ENCODE measurements at regions not wholly inside any gene's neighbourhood (a gene's known extent, or its start where the extent isn't known, plus 50 kb on each side); places are given as distances from the start of the nearest gene placed in this dataset.

DNA sequence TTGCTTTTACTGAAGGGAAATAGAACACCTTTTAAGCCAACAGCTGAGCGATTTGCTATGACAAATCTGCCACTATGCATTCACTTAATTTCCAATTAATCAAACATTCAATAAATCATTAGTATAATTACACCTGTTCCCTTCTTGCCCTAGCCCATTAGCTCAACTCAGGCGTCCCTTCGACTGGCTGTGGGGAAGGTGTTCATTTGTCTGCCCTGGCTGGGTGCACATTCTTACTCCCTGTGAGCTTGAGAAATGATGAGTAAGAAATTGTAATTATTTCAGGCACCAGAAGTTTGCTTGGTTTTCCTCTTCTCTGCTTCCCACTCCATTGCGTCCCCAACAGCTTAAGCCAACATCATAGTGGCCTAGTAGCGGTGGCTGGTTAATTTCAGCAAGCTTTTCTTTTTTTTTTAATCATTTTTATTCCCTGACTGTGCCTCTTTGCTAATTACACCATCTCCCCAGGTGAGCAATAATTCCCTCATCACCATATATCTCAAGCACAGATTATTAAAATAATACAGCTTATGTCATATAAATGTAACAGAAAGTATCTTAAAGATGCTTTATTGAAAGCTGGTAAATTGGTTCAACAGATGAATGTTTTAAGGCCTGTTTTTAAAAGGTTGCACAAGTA is 623.9 kb upstream of the RBFOX1 start:
- Mint-ChIP-seq H3K27ac (no peak overlapping the region), H3K36me3 (ENCODE audit: low read depth) (peaks cover 4% of the 10 kb centered on the region; the same call in 1 of the 3 replicates), H3K4me1 (peaks cover 9% of the 10 kb centered on the region; the same call in 2 of the 3 replicates), H3K27me3 (ENCODE audit: insufficient read depth, low read depth, poor library complexity) (peaks cover 3% of the 10 kb centered on the region), H3K9me3 (peaks cover 70% of the 10 kb centered on the region), H3K4me3 (no peak overlapping the region)
- Histone ChIP-seq H3K27me3 (ENCODE audit: insufficient read depth) (no peaks in the 10 kb centered on the region), H3K4me2 (no peak overlapping the region), H3K9me2 (ENCODE audit: insufficient read depth) (no peaks in the 10 kb centered on the region), H4K20me1 (replicated peaks; ENCODE audit: insufficient read depth) (no peaks in the 10 kb centered on the region), H3F3A (replicated peaks; ENCODE audit: low read depth) (no peaks in the 10 kb centered on the region), H3K79me2 (replicated peaks; ENCODE audit: insufficient read depth) (no peaks in the 10 kb centered on the region), H3K4me1 (ENCODE audit: insufficient read depth) (no peaks in the 10 kb centered on the region), H2AFZ (no peak overlapping the region), H3K36me3 (ENCODE audit: insufficient read depth) (no peaks in the 10 kb centered on the region), H3K27ac (ENCODE audit: low read depth) (no peak overlapping the region), H3K4me3 (no peak overlapping the region)
- no peak for ATAC-seq
- DNase-seq (ENCODE audit: low spot score): no peak
- TF ChIP-seq EZH2phosphoT487 (IDR thresholded peaks at IDR 0.05; ENCODE audit: unreplicated experiment) (no peak), STAT1 (IDR thresholded peaks at IDR 0.05; ENCODE audit: unreplicated experiment) (no peak)

DNA sequence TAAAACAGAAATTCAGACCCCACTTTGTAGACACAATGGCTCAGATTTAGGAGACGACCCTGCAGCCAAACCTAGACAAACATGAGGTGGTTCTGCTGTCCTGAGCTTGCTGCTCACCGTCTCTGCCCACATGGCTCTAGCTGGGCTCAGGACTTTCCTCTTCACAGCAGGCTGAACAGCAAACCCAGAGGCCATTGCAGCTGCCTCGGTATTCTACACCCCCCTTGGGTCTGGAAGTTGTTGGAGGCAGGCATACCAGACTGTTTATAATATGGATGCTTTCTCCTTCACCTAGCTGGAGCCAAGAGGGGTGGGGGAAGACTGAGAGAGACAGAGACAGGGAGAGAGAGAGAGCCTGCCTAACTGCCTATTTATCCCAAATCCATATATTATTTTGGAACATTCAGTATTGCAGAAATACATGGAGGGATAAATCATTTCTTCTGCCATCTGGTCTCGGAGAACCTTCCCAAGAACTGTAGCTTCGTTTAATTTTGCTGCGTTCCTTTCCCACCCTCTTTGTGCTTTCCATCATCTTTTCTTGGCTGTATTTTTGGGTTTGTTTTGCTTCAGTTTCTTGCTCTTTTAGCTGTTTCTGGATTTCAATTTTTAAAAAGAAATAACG is 628.2 kb upstream of the RBFOX1 start:
- Mint-ChIP-seq H3K36me3 (ENCODE audit: low read depth) (no peaks in the 10 kb centered on the region), H3K4me3 (no peak overlapping the region), H3K27me3 (ENCODE audit: insufficient read depth, low read depth, poor library complexity) (peaks cover 3% of the 10 kb centered on the region), H3K9me3 (peaks cover 61% of the 10 kb centered on the region; the same call in 2 of the 3 replicates), H3K27ac (no peak overlapping the region), H3K4me1 (peaks cover 4% of the 10 kb centered on the region; the same call in 1 of the 3 replicates)
- Histone ChIP-seq H2AFZ (no peak overlapping the region), H3K4me2 (no peak overlapping the region), H3K9me2 (ENCODE audit: insufficient read depth) (no peaks in the 10 kb centered on the region), H3K36me3 (ENCODE audit: insufficient read depth) (no peaks in the 10 kb centered on the region), H3K27ac (ENCODE audit: low read depth) (no peak overlapping the region), H3K4me3 (no peak overlapping the region), H3K4me1 (ENCODE audit: insufficient read depth) (no peaks in the 10 kb centered on the region), H3F3A (replicated peaks; ENCODE audit: low read depth) (no peaks in the 10 kb centered on the region), H3K79me2 (replicated peaks; ENCODE audit: insufficient read depth) (no peaks in the 10 kb centered on the region), H4K20me1 (replicated peaks; ENCODE audit: insufficient read depth) (no peaks in the 10 kb centered on the region), H3K27me3 (ENCODE audit: insufficient read depth) (no peaks in the 10 kb centered on the region)
- no peak for DNase-seq (ENCODE audit: low spot score)
- no peak for ATAC-seq
- TF ChIP-seq STAT1 (IDR thresholded peaks at IDR 0.05; ENCODE audit: unreplicated experiment): no peak
- TF ChIP-seq, protein P1, sequence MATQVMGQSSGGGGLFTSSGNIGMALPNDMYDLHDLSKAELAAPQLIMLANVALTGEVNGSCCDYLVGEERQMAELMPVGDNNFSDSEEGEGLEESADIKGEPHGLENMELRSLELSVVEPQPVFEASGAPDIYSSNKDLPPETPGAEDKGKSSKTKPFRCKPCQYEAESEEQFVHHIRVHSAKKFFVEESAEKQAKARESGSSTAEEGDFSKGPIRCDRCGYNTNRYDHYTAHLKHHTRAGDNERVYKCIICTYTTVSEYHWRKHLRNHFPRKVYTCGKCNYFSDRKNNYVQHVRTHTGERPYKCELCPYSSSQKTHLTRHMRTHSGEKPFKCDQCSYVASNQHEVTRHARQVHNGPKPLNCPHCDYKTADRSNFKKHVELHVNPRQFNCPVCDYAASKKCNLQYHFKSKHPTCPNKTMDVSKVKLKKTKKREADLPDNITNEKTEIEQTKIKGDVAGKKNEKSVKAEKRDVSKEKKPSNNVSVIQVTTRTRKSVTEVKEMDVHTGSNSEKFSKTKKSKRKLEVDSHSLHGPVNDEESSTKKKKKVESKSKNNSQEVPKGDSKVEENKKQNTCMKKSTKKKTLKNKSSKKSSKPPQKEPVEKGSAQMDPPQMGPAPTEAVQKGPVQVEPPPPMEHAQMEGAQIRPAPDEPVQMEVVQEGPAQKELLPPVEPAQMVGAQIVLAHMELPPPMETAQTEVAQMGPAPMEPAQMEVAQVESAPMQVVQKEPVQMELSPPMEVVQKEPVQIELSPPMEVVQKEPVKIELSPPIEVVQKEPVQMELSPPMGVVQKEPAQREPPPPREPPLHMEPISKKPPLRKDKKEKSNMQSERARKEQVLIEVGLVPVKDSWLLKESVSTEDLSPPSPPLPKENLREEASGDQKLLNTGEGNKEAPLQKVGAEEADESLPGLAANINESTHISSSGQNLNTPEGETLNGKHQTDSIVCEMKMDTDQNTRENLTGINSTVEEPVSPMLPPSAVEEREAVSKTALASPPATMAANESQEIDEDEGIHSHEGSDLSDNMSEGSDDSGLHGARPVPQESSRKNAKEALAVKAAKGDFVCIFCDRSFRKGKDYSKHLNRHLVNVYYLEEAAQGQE (IDR thresholded peaks at IDR 0.05; ENCODE audit: unreplicated experiment): no peak
- TF ChIP-seq EZH2phosphoT487 (IDR thresholded peaks at IDR 0.05; ENCODE audit: unreplicated experiment): no peak
- TF ChIP-seq EZH2 (IDR thresholded peaks at IDR 0.05; ENCODE audit: low read depth, unreplicated experiment): no peak
- TF ChIP-seq, protein P2, sequence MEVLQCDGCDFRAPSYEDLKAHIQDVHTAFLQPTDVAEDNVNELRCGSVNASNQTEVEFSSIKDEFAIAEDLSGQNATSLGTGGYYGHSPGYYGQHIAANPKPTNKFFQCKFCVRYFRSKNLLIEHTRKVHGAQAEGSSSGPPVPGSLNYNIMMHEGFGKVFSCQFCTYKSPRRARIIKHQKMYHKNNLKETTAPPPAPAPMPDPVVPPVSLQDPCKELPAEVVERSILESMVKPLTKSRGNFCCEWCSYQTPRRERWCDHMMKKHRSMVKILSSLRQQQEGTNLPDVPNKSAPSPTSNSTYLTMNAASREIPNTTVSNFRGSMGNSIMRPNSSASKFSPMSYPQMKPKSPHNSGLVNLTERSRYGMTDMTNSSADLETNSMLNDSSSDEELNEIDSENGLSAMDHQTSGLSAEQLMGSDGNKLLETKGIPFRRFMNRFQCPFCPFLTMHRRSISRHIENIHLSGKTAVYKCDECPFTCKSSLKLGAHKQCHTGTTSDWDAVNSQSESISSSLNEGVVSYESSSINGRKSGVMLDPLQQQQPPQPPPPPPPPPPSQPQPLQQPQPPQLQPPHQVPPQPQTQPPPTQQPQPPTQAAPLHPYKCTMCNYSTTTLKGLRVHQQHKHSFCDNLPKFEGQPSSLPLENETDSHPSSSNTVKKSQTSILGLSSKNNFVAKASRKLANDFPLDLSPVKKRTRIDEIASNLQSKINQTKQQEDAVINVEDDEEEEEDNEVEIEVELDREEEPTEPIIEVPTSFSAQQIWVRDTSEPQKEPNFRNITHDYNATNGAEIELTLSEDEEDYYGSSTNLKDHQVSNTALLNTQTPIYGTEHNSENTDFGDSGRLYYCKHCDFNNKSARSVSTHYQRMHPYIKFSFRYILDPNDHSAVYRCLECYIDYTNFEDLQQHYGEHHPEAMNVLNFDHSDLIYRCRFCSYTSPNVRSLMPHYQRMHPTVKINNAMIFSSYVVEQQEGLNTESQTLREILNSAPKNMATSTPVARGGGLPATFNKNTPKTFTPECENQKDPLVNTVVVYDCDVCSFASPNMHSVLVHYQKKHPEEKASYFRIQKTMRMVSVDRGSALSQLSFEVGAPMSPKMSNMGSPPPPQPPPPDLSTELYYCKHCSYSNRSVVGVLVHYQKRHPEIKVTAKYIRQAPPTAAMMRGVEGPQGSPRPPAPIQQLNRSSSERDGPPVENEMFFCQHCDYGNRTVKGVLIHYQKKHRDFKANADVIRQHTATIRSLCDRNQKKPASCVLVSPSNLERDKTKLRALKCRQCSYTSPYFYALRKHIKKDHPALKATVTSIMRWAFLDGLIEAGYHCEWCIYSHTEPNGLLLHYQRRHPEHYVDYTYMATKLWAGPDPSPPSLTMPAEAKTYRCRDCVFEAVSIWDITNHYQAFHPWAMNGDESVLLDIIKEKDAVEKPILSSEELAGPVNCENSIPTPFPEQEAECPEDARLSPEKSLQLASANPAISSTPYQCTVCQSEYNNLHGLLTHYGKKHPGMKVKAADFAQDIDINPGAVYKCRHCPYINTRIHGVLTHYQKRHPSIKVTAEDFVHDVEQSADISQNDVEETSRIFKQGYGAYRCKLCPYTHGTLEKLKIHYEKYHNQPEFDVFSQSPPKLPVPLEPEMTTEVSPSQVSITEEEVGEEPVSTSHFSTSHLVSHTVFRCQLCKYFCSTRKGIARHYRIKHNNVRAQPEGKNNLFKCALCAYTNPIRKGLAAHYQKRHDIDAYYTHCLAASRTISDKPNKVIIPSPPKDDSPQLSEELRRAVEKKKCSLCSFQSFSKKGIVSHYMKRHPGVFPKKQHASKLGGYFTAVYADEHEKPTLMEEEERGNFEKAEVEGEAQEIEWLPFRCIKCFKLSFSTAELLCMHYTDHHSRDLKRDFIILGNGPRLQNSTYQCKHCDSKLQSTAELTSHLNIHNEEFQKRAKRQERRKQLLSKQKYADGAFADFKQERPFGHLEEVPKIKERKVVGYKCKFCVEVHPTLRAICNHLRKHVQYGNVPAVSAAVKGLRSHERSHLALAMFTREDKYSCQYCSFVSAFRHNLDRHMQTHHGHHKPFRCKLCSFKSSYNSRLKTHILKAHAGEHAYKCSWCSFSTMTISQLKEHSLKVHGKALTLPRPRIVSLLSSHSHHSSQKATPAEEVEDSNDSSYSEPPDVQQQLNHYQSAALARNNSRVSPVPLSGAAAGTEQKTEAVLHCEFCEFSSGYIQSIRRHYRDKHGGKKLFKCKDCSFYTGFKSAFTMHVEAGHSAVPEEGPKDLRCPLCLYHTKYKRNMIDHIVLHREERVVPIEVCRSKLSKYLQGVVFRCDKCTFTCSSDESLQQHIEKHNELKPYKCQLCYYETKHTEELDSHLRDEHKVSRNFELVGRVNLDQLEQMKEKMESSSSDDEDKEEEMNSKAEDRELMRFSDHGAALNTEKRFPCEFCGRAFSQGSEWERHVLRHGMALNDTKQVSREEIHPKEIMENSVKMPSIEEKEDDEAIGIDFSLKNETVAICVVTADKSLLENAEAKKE (CRISPR knock-in tag; IDR thresholded peaks at IDR 0.05): no peak
- no peak for TF ChIP-seq ZNF331 (CRISPR knock-in tag; IDR thresholded peaks at IDR 0.05; ENCODE audit: low read depth)
- no peak for TF ChIP-seq POLR2AphosphoS5 (IDR thresholded peaks at IDR 0.05; ENCODE audit: low read depth)
- TF ChIP-seq, protein P3, sequence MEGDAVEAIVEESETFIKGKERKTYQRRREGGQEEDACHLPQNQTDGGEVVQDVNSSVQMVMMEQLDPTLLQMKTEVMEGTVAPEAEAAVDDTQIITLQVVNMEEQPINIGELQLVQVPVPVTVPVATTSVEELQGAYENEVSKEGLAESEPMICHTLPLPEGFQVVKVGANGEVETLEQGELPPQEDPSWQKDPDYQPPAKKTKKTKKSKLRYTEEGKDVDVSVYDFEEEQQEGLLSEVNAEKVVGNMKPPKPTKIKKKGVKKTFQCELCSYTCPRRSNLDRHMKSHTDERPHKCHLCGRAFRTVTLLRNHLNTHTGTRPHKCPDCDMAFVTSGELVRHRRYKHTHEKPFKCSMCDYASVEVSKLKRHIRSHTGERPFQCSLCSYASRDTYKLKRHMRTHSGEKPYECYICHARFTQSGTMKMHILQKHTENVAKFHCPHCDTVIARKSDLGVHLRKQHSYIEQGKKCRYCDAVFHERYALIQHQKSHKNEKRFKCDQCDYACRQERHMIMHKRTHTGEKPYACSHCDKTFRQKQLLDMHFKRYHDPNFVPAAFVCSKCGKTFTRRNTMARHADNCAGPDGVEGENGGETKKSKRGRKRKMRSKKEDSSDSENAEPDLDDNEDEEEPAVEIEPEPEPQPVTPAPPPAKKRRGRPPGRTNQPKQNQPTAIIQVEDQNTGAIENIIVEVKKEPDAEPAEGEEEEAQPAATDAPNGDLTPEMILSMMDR (conservative IDR thresholded peaks at IDR 0.05; ENCODE audit: low read depth in 2 of 2): no peak
- no peak for TF ChIP-seq NANOG (IDR thresholded peaks at IDR 0.05; ENCODE audit: borderline replicate concordance)
